Stomach (tissue), 8 donors: ENCODE measurements at regions not wholly inside any gene's neighbourhood (a gene's known extent, or its start where the extent isn't known, plus 50 kb on each side); places are given as distances from the start of the nearest gene placed in this dataset.

ENCODE experiments used
- DNase-seq, 2 donors: peaks; one replicate each; pipeline versions ENCODE4 v3.0.0 to v3.0.0-alpha.2; 2013 to 2019
- H3K27ac ChIP-seq, 5 donors: fragments of 200-600 bp in 4 of 5; sonication (generic) in 4 of 5; one replicate each; pipeline ENCODE4 v1.5.1; 2013 to 2019; ENCODE audit warnings: mild to moderate bottlenecking in 1 of 5, moderate library complexity in 1 of 5
- H3K27me3 ChIP-seq, 3 donors: fragments of 200-600 bp; sonication (generic); one replicate each; pipeline ENCODE4 v1.5.1; 2017 to 2019; ENCODE audit warnings: mixed run types in 1 of 3
- H3K36me3 ChIP-seq, 4 donors: fragments of 200-600 bp; sonication (generic); 1 replicate in 3 of 4; 2 replicates in 1 of 4; pipeline ENCODE4 v1.5.1; 2016 to 2019
- H3K4me1 ChIP-seq, 4 donors: fragments of 200-600 bp; sonication (generic); one replicate each; pipeline ENCODE4 v1.5.1; 2016 to 2019
- H3K4me3 ChIP-seq, 4 donors: fragments of 200-600 bp; sonication (generic) in 3 of 4; one replicate each; pipeline ENCODE4 v1.5.1; 2016 to 2019; ENCODE audit warnings: mild to moderate bottlenecking in 1 of 4
- H3K9me3 ChIP-seq, 4 donors: fragments of 200-600 bp; sonication (generic); one replicate each; pipeline ENCODE4 v1.5.1; 2016 to 2019
- CTCF ChIP-seq, 7 experiments: fragments of 450-650 bp in 4 of 7; fragments of 200-600 bp in 3 of 7; sonication (generic) in 3 of 7; IDR thresholded peaks; one replicate each; pipeline ENCODE4 v1.5.1; 2016 to 2019; ENCODE audit warnings: antibody characterized with exemption in 7 of 7, control low read depth in 2 of 7, mild to moderate bottlenecking in 1 of 7
- EP300 ChIP-seq: sonication (generic); formaldehyde crosslinking; IDR thresholded peaks from one replicate; pipeline ENCODE4 v1.6.1; 2017; ENCODE audit warnings: antibody characterized with exemption
- POLR2A ChIP-seq, 4 donors: fragments of 450-650 bp; IDR thresholded peaks; one replicate each; pipeline ENCODE4 v1.6.1; 2016; ENCODE audit warnings: antibody characterized with exemption in 4 of 4, control low read depth in 2 of 4, mild to moderate bottlenecking in 1 of 4, moderate library complexity in 1 of 4
- POLR2AphosphoS5 ChIP-seq, 3 donors: sonication (generic); formaldehyde crosslinking; IDR thresholded peaks; one replicate each; pipeline ENCODE4 v1.6.1; 2016; ENCODE audit warnings: antibody characterized with exemption in 3 of 3
- WGBS, 5 donors: extraction: QIAGEN DNeasy Blood & Tissue Kit in 3 of 5; methylation state at CpG; one replicate each; pipeline versions ENCODE4 v1.1.5 to v1.1.7; 2013 to 2018; 5-methylcytosine and 5-hydroxymethylcytosine counted together
- intact Hi-C: fragments of 100-400 bp; cut with DNase I; formaldehyde crosslinking; loops from one replicate; pipeline ENCODE4 v1.15.1; 2023; ENCODE audit warnings: low total_unique reads
- donor health status: healthy with polysubstance abuse.
- donor health status: Bipolar disorder and iron deficiency.
- donor health status: healthy.

DNA sequence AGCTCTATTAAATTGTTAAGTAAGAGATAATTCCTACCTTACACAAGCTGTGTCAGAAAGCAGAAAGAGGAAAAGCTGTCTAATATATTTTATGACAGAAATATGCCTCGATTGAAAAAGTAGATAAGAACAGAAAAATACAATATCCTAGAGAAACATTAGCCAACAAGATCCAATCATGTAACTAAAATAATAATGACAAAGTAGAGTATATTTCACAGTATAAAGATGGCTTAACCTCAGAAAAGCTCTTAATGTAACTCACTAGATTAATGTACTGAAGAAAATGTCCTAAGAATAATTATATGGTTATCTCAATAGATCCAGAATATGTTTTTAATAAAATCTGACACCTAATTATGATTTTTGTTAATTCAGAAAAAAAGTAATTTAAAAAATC is 89.8 kb upstream of the HABP2 start:
- WGBS, 5 donors, result 49 to 65% (median 56%) methylated on average over 1 of the region's 1 CpG
- intact Hi-C loops, result no loop called here
- Histone ChIP-seq H3K27ac (no peak overlapping the region), H3K4me3 (no peak overlapping the region), H3K9me3 (no peaks in the 10 kb centered on the region), H3K4me1 (peaks cover 0 to 7% (median 2%) of the 10 kb centered on the region in 4 donors), H3K36me3 (no peaks in the 10 kb centered on the region), H3K27me3 (no peaks in the 10 kb centered on the region)
- no peak for DNase-seq
- no peak for TF ChIP-seq POLR2A (IDR thresholded peaks at IDR 0.05)
- TF ChIP-seq CTCF (IDR thresholded peaks at IDR 0.05), result no peak
- TF ChIP-seq EP300, result no peak
- no peak for TF ChIP-seq POLR2AphosphoS5 (IDR thresholded peaks at IDR 0.05)

DNA sequence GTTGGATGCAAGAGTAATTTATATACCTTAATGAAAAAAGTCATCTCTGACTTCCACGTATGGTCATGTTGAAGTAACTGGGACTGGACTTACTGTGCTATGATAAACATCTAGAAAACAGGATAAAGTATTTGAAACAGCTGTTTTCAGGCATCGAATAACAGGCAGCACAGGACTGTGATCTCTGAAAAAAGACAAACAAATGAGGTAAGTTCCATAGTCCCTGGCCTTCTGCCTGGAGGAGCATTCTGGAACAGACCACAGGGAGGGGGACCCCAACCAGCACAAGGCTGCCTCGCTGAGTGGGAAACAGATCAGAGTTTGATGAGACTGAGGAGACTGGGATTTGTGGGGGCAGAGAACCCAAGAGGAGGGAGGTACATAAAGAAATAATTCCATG is 89.1 kb upstream of the HABP2 start:
- TF ChIP-seq POLR2A (IDR thresholded peaks at IDR 0.05) (no peak), CTCF (IDR thresholded peaks at IDR 0.05) (no peak), POLR2AphosphoS5 (IDR thresholded peaks at IDR 0.05) (no peak)
- DNase-seq, result peak in 1 of 2 donors; percentile 45
- H3K27me3 ChIP-seq, result no peaks in the 10 kb centered on the region
- 24 to 27% (median 26%) methylated on average over 3 of the region's 3 CpGs for WGBS, 5 donors
- no peaks in the 10 kb centered on the region for H3K36me3 ChIP-seq
- no peak overlapping the region for H3K4me3 ChIP-seq
- H3K27ac ChIP-seq, result no peak overlapping the region
- H3K4me1 ChIP-seq, result peaks cover 0 to 7% (median 2%) of the 10 kb centered on the region in 4 donors
- intact Hi-C loops, result no loop called here
- H3K9me3 ChIP-seq, result no peaks in the 10 kb centered on the region

DNA sequence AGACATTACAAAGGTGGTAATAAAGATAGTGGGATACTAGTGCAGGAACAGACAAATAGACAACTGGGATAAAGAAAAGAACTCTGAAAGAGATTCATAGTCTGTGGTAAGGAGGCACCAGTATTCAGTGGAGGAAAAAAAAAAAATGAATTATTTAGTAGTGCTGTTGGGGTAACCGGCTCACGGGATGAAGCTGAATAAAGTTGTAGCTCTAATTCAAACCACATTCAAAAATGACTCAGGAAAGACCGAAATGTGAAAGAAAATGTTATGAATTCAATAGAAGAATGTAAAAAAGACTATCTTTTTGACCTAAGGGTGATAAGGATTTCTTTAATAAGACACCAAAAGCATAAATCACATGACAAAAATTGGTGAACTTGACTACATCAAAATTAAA is 83.1 kb upstream of the HABP2 start:
- 93 to 99% (median 96%) methylated on average over 3 of the region's 3 CpGs for WGBS, 5 donors
- Histone ChIP-seq H3K27me3 (no peaks in the 10 kb centered on the region), H3K27ac (no peak overlapping the region), H3K4me3 (no peak overlapping the region), H3K36me3 (no peaks in the 10 kb centered on the region), H3K4me1 (peaks cover 0 to 6% (median 2%) of the 10 kb centered on the region in 4 donors), H3K9me3 (no peaks in the 10 kb centered on the region)
- no peak for DNase-seq
- TF ChIP-seq POLR2AphosphoS5 (IDR thresholded peaks at IDR 0.05), result no peak
- TF ChIP-seq POLR2A (IDR thresholded peaks at IDR 0.05), result no peak
- no peak for TF ChIP-seq EP300
- no peak for TF ChIP-seq CTCF (IDR thresholded peaks at IDR 0.05)
- intact Hi-C loops, result no loop called here

DNA sequence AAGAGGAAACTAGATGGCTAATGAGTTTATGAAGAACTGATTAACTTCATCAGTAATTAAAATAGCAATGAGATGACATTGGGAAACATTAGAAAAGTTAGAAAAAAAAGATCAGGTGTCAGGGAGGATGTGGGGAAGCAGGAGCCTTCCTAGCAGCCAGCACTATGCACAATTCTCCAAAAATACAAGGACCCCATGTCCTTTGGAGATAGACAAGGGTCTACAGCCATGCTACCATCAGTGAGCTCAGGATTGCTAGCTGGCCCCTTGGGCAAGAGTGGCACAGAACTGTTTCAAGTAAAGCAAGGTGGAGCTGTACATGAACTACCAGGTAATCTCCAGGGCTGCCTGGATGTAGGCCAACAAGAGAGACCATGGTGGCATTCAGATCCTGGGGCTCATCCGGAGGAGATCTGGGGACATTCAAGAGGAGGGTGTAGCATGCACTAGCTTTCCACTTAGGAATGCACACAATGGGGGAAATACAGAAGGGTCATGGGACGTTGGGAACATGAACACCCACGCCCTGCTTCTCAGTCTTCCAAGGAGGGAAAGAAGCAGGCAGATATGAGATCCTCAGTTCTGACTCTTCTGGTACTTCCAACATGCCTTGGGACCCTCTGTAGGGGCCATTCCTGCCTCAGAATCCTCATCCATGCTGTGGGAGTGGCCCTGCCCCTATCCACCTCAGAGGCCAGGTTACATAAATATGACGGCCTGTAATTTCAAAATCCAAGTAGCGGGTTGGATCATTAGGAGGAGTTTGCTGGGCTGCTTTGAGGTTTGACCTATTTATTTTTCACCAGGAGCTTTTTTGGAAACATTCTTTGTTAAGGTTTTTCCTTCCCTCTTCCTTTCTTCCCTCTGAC is 82.2 kb upstream of the HABP2 start:
- intact Hi-C loops, result no loop called here
- 80 to 91% (median 89%) methylated on average over 5 of the region's 5 CpGs for WGBS, 5 donors
- Histone ChIP-seq H3K9me3 (no peaks in the 10 kb centered on the region), H3K36me3 (no peaks in the 10 kb centered on the region), H3K4me1 (peaks cover 0 to 15% (median 6%) of the 10 kb centered on the region in 4 donors), H3K27ac (no peak overlapping the region), H3K27me3 (no peaks in the 10 kb centered on the region), H3K4me3 (no peak overlapping the region)
- TF ChIP-seq POLR2AphosphoS5 (IDR thresholded peaks at IDR 0.05) (no peak), EP300 (no peak), CTCF (IDR thresholded peaks at IDR 0.05) (no peak), POLR2A (IDR thresholded peaks at IDR 0.05) (no peak)
- DNase-seq, result no peak
